GM10266 (cell line): ENCODE measurements at regions not wholly inside any gene's neighbourhood (a gene's known extent, or its start where the extent isn't known, plus 50 kb on each side); places are given as distances from the start of the nearest gene placed in this dataset.

Source experiments
- DNase-seq: peaks from one replicate; pipeline ENCODE4 v3.0.0; 2012; ENCODE audit errors: extremely low spot score
- TF ChIP-seq, protein P1 (sequence below): IDR thresholded peaks from 2 replicates; pipeline ENCODE4 v1.5.1; 2012; ENCODE audit warnings: mild to moderate bottlenecking, low read depth; ENCODE audit not compliant: control insufficient read depth, insufficient read depth; ENCODE audit errors: missing control alignments

DNA sequence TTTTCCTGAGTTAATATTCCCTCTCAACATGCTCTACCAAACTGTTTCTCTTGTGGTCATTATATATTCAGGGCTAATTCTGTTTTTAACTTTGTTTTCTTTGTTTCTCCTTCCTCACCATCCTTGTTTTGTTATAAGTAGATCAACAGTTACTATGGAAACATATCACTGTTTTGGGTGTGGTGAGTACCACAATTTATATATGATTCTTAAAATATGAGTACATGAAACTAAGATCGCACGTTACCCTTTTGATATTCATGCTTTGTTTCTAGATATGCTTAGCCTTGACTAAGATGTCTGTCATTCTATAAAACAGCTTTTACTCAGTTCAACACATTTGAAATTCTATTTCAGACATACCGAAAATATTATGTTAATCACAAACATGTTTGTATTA lies 232.3 kb upstream of the ITGA4 start:
- TF ChIP-seq, protein P1, sequence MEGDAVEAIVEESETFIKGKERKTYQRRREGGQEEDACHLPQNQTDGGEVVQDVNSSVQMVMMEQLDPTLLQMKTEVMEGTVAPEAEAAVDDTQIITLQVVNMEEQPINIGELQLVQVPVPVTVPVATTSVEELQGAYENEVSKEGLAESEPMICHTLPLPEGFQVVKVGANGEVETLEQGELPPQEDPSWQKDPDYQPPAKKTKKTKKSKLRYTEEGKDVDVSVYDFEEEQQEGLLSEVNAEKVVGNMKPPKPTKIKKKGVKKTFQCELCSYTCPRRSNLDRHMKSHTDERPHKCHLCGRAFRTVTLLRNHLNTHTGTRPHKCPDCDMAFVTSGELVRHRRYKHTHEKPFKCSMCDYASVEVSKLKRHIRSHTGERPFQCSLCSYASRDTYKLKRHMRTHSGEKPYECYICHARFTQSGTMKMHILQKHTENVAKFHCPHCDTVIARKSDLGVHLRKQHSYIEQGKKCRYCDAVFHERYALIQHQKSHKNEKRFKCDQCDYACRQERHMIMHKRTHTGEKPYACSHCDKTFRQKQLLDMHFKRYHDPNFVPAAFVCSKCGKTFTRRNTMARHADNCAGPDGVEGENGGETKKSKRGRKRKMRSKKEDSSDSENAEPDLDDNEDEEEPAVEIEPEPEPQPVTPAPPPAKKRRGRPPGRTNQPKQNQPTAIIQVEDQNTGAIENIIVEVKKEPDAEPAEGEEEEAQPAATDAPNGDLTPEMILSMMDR, result no peak
- no peak for DNase-seq

DNA sequence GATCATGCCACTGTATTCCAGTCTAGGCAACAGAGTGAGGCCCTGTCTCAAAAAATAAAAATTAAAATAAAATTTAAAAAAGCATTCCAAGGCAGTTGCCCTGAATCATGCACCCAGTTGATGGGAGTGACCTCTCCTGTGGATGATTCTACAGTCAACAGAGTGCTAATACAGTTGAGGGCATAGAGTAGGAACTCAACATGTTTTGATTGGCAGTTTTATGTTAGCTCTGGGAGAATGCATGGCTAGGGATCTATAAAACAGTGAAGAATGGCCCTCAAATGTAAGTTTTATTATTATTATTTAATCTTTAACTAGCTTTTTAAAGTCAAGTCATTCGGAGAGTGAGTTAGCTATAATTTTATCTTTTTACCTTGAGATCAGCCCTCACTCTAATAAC lies 228.5 kb upstream of the ITGA4 start:
- TF ChIP-seq, protein P1, result no peak
- DNase-seq, result no peak

DNA sequence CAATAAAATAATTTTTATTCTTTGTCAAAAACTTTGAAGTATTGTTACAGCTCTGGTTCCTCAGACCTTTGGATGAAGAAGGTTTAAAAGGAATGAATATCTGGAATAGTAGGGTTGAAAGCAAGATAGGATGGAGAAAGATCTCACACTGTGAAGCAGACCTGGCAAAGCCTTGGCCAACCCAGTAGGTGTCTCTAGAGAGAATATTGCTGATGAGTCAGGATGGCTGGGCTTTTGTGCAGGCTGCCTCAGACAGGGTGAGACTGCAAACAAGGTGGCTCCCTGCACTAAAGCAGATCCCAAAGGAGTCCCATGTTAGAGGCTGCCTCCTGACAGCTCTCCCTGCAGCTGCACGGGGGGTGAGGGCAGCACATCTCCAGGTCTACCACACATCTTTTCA lies 226.0 kb upstream of the ITGA4 start:
- DNase-seq, result no peak

DNA sequence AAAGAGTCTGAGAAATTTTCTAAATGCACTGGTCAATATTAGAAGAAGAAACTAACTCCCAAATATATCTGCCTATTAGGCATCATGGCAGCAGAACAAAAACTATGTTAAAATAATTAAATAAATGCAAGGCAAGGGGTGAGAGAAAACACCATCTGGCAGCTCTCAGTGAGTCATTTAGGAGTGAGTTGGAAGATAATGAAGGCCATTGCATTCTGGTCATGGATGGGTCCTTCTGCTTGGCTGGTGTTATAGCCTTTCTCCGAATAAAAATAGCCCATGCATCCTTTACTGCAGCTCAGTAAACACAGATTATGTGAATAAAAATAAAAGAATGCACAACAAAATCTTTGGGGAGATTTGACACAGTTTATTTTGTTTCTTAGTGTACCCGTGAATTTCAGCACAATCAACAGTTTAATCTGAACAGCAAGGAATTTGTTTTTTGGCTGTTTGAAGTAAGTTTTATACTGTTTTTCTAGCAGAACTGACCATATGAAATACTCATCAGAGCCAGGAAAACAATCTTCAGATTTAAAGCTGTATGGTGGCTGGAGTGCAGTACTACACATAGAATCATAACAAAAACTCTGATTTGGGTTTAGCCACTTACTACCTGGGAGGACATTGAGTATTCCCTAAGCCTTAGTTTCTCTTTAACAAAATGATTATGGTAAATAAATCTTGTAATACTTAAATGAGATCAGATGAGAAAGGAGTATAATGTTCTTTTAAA lies 225.1 kb upstream of the ITGA4 start:
- TF ChIP-seq, protein P1, result no peak
- DNase-seq, result no peak

More for the DNA sequence above, 226.0 kb upstream of the ITGA4 start:
- TF ChIP-seq, protein P1, result no peak

DNA sequence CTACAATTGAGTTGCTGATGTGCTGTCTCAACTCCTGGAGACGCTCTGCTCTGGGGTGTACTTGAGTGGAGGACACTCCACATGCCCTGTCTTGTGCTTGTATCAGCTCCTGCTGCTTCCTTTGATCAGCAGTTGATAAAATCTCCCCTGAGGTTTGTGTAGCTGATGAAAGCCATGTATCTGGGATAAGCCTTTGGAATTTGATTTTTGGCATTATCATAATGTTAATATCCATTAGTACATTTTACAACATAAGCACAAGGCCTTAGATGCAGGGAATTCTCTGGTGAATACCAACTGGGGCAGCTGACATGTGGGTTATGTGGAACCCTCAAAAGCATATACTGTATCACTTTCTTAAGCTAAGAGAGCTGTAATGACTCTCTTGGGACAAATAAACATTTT lies 222.7 kb upstream of the ITGA4 start:
- TF ChIP-seq, protein P1, result no peak
- no peak for DNase-seq

DNA sequence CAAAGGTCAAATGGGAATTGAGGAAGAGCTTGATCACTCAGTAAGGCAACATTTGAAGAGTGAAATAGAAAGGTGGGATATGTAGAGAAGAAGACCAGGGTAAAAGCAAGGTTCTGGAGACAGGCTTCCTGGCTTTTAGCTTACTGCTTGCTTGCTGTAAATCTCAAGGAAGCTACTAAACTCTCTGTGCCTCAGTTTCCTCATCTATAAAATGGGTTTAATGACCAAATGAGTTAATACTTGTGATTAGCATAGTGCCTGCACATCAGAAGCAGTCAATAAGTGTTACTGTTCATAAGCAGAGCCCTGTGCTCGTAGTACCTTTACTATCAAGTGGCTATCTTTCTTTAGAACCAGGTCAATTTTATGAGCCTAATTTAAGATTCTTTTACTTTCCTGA lies 222.2 kb upstream of the ITGA4 start:
- DNase-seq, result no peak
- TF ChIP-seq, protein P1, result no peak

DNA sequence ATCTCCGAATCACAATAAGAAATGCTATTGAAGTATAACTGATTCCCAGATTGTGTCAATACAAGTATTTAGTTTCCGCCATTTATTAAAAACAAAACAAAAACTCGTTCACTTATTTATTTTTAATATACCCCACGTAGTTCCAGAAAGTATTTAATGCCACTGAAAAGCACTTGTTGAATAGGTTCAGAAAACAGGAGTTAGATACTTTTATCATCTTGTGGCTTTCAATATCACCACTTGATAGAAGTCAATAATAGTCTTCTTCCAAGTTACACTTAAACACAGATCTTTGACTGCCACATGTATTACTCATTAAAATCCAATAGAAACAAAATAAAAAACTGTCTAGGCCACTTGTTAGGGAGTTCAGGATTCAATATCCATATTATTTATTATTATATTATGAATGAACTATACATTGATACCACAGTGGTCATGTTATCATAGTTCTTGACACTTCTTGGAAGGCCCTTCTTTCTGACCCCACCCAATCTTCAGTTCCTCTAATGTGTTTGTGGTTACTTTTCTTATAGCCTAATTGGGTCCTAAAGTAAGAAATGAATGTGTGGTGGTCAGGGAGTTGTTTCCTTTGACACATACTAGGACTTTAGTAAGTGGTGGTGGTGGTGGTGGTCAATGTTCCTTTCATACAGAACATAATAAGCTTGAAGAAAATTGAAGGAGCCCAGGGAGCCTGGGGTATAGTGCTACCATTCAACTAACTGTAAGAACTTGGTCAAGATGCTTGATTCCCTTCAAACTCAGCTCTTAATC lies 221.3 kb upstream of the ITGA4 start:
- peak; percentile 45 for DNase-seq

More for the DNA sequence above, 221.3 kb upstream of the ITGA4 start:
- TF ChIP-seq, protein P1, result no peak
